ENCODE measurements at regions not wholly inside any gene's neighbourhood (a gene's known extent, or its start where the extent isn't known, plus 50 kb on each side); places are given as distances from the start of the nearest gene placed in this dataset.

DNA sequence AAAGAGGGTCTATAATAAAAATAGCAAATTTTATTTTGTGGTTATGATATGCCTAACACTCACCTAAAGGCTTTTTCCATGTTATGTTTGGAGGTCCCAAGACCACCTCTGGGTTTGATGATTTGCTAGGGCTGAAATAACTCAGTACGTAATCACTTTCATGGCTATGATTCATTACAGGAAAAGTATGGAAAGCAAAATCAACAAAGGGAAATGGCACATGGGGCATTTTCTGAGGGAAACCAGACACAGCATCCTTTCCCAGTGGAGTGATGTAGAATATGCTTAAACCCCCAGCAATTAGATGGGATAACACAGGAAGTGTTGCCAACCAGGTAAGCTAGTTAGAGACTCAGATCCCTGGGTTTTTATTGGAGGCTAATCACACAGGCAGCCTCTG, 701.6 kb upstream of the CBLB start:
- FAIRE-seq, result no peak

DNA sequence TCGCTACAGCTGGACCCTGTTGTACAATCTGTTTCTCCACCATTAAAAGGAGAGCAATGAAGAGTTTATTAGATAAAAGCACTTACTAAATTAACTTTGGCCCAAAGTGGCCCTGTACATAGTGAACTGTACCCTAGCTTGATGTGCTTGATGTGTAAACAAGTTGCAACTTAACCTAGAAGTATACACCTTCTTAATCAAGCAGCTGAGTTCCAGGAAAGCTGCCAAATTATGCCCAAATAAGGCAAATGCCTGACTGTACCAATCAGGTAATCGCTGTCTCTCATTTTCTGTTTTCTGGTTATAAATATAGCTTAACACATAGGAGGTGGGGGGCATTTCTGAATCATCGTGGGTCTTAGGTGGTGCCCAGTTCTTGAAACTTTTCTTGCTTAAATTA, 704.8 kb upstream of the CBLB start:
- FAIRE-seq, result no peak

DNA sequence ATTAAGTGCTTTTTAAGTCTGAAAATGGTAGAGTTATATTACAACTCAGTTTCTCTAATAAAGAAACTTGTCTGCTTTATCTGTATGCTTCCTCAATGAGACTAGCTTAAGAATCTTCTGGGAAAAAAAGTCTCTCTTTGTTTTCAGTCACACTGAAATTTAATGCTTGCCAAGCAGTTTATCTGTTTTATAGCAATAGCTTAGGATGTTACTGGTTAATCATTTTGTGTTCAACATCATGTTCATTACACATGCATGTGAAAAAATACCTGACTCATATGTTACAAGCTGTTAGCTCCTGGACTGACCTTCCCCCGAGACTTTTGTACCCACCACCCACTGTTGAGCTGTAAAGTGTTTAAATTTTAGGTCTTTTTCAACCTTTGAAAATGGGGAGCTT, 706.2 kb upstream of the CBLB start:
- no peak for FAIRE-seq

DNA sequence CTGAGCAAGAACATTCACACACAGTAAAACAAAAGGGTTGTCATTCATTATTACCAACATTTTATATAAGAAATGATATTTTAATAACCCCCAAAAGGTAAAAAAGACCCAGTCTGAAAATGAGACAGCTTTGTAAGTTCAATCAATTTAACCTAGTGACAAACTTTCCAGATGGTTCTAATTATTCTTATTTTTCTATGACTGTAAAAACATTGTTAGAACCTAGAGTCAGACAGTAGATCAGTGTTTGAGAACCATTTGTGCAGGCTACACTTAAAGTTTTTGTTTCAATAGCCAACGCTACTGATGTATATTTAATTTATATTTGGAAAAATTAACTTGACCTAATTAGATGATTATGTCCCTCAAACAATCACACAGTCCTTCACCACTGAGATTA, 708.4 kb upstream of the CBLB start:
- no peak for FAIRE-seq

GRCh38 chr3:106578911-106579310, 710.1 kb upstream of the CBLB start:
- FAIRE-seq, result no peak

DNA sequence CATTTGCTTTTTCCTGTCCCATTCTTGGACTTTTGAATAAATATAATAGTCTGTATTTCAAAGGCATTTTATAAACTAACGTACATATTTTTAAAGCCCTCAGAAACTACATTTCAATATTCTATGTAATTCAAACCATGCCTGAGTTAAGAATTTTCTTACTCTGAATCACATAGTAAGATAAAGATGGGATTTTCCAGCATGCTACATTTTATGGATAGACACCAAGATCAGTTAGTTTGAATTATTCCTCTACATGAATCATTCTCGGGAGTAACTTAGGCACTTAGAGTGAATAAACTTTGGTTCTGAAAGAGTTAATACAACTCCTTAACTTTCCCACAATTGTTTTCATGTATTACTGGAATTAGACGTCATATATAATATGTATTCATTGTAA, 713.3 kb upstream of the CBLB start:
- FAIRE-seq, result no peak

DNA sequence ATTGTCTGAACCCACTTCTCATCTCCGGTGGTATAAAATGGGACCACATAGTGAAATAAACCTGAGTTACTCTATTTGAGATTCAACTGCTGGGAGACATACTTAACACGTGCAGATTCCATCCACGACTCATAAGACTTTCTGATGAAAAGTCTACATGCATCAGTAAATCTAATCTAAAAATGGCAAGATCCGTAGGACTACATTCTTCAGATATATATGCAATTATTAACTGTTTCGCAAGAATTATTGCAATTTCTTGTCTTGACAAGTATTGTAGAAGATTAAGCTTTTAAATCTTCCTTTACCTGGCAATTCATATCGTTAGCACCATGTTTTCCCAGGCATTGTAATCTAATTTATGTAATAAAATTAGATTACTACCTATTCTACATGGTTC, 718.7 kb upstream of the CBLB start:
- FAIRE-seq, result no peak

DNA sequence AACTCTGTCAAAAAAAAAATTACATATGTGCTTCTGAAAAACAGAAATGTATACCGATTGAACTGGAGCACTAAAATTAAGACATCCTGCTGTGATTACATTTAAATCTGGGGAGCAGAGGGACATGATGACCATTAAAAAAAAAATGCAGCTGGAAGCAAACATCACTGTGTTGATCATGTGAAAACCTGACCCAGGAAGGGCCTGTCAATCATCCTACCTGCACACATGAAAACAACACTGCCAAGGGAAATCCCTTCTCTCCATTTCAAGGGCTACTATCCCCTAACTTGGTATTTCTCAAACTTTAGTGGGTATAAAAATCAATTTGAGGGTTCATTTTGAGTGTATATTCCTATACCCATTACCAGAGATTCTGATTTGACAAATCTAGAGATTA, 719.9 kb upstream of the CBLB start:
- no peak for FAIRE-seq

DNA sequence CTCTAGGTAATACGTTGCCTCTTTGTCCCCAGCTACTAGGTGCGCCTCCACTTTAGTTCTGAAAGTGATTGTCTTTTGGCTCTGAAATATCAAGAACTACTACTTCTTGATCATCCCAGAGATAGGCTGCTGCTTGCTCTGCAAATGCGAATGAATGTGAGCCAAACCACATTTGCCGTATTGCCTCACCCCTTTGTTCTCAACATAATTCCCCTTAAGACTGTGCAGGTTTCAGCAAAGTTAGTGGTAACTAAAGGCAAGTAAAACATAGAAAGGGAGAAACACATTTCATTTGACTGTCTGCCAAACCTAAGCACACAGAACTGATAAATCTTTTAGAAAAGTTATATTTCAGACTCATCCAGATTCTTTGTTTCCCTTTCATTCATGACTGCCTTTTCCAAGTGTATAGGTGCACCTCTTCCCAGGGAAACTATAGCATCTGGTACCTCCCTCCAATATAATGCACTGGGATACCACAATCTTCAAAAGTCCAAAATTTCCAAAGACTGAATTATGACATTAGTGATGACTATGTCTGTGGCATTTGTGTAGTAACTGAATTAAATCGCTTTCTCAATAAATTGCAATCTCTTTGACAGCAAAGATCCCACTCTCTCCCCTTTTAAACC, 720.6 kb upstream of the CBLB start:
- no peak for FAIRE-seq

DNA sequence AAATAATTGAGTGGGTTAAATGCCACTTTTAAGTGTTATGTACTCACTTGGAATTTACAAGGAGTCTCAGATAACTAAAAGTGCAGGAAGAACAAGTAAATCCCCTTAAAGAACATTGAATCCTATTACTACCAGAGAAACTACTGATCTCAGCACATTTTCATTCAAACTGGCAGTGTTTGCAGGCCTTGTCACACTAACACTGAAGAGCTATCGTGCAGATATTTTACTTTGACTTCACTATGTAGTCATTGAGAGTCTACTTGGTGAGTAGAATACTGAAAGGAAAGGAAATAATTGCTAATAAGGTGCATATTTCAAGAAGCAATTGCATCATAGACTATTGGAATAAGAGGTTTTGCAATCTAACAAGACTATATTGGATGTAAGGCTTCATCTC, 721.4 kb upstream of the CBLB start:
- no peak for FAIRE-seq

- no peak for FAIRE-seq
Observed at GRCh38 chr3:106593381-106593780, 724.6 kb upstream of the CBLB start.

- FAIRE-seq, result peak; percentile 96
Observed at GRCh38 chr3:106609666-106610301, 741.0 kb upstream of the CBLB start.

DNA sequence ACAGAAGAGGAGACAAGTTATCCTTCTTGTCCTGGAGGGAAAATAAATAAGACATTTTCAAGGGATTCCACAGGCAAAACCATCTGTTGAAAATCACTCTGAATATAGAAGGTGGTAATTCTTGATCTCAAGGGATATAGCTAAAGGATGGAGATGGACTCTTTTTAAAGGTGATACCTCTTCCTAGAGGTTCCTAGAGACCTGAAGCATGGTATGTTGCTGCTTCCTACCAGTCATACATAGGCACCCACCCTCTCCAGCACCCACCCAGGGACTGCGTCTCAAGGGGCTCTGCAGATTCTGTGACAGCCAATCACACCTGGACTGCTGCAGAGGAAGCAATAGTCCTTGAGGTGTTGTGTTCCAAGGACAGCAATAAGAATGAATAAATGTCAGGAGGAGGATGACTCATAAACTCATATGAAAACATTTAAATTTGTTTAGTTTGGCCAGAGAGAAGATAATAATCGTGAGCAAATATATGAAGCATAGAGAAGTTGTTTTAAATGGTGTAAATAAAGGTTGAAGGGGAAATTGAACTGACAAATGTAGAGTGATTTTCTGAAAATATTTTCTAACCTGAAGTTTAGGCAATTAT, 741.6 kb upstream of the CBLB start:
- peak; percentile 15 for FAIRE-seq

- FAIRE-seq, result no peak
Observed at GRCh38 chr3:106611116-106611515, 742.3 kb upstream of the CBLB start.

- no peak for FAIRE-seq
Observed at GRCh38 chr3:106611841-106612240, 743.0 kb upstream of the CBLB start.

DNA sequence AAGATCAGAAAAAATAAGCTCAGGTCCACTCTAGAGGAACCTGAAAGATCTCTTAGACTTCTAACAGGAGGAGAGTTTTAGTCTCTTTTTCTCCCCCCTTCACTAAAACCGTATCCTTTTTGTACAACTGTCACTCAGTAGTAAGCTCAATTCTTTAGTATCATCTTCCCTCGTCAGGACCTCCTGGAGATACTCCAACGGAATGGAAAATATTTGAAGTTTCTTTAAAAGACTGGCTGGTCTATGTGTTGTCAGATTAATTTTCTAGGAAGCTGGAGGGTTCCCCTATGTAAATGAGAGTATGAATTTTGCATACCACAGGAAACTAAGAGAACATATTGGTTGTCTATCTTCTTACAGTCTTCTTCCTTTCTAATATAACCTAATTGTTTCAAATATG, 747.7 kb upstream of the CBLB start:
- FAIRE-seq, result no peak

GRCh38 chr3:106617276-106617675, 748.5 kb upstream of the CBLB start:
- no peak for FAIRE-seq

DNA sequence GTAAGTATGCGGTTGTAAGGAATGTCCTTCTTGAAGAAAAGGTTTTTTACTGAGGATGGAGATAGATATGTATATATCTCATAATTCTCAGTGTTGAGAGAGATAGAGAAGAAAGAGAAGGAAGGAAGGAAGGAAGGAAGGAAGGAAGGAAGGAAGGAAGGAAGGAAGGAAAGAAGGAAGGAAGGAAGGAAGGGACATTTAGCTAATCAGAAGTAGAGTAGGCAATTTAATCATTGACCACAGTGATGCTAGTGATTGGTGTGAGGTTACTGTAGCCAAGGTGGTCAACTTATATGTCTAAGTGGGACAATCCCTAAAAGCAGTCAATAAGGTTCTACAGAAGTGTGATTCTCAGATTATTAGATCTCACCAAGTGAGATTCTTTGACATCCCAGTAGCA, 751.8 kb upstream of the CBLB start:
- FAIRE-seq, result no peak

GRCh38 chr3:106624154-106624553, 753.1 kb upstream of the CCDC54 start:
- FAIRE-seq, result no peak

- no peak for FAIRE-seq
Observed at GRCh38 chr3:106628407-106628806, 748.8 kb upstream of the CCDC54 start.

- no peak for FAIRE-seq
Observed at GRCh38 chr3:106629215-106629832, 747.9 kb upstream of the CCDC54 start.

DNA sequence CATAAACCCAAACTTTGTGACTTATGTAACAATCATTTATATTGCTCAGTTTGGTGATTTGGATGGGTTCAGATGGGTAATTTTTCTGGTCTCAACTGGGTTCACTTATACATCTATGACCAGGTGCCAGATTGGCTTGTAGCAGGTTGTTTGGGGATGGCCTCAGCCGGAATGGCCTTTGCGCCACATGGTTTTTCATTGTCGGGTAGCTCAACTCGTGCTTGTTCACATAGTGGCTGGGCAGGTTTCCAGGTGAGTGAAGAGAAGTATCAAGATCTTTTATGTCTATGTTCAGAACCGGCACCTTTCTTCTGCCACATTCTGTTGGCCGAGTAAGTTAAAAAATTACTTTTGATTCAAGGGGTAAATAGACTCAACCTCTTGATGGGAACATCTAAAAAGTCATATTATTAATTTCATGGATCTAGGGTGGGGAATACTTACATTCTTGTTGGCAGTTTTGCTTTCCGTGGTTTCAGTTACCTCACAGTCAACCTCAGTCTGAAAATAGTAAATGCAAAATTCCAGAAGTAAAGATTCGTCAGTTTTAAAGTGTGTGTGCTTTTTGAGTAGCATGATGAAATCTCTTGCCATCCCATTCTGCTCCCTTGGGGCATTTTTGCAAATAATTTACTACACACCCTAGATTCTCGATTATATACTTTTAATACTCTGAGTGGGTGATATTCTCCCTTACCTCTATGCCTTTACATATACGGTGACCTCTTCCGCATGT, 745.7 kb upstream of the CCDC54 start:
- FAIRE-seq, result no peak

DNA sequence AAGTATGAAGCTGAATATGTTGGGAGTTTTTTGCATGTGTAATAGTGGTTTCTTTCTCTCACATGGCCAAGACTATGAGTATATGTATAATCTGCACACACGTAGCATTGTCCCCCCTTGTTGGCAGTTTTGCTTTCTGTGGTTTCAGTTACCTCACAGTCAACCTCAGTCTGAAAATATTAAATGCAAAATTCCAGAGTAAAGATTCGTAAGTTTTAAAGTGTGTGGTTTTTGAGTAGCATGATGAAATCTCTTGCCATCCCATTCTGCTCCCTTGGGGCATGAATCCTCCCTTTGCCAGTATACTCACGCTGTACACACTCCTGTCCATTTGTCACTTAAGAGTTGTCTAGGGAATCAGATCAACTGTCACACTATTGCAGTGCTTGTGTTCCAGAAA, 742.0 kb upstream of the CCDC54 start:
- FAIRE-seq, result no peak

GRCh38 chr3:106635826-106636225, 741.4 kb upstream of the CCDC54 start:
- FAIRE-seq, result no peak

All from endometrium (tissue), 2 donors.